GM19351 (cell line): ENCODE measurements at regions not wholly inside any gene's neighbourhood (a gene's known extent, or its start where the extent isn't known, plus 50 kb on each side); places are given as distances from the start of the nearest gene placed in this dataset.

ENCODE experiments used
- ATAC-seq: cut with Tn5 transposase; IDR thresholded peaks from one replicate; pipeline ENCODE4 v1.9.1; 2021; ENCODE audit warnings: mild to moderate bottlenecking, moderate library complexity; ENCODE audit not compliant: unreplicated experiment

- ATAC-seq = no peak
These were observed 76.9 kb upstream of the NABP1 start for GRCh38 chr2:191601060-191601459.

DNA sequence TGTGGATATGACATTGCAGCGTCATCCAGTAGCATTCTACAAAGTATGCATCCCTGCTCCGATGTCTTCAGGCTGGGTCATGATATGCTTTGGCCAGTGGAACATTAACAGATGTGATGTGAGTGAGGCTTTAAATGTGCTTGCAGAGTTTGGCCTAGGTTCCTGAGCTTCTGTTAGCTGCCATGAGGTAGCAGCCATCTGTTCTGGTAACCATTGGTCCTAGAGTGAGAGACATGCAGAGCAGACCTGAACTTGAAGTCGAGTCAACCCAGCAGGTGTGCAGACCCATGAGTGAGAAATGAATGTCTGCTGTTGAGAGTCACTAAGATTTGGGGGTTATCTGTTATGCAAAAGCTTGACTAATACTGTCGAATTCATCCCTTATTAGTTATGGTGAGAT lies 73.8 kb upstream of the NABP1 start:
- ATAC-seq = no peak

- no peak for ATAC-seq
These were observed 70.8 kb upstream of the NABP1 start for GRCh38 chr2:191607096-191607495.

GRCh38 chr2:191610756-191611155 lies 67.2 kb upstream of the NABP1 start:
- ATAC-seq = no peak

DNA sequence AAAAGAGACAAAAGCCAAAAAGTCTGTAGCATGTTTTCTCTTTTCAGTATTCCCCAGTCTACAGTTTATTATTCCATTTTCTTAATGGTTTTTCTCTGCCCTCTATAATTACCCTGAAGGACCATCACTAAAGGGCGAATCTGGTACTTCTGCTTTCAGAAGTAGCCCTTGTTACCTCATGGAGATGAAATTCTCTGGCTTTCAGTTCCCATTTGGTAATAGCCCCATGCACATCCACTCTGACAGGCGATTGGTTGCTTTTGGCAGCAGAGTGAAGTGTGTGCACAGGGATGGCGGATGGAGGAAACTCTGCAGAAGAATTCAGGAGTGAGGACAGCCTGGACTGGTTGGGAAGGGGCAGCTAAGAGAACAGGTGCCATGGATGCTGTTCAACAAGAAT lies 66.3 kb upstream of the NABP1 start:
- ATAC-seq = peak; percentile 99

GRCh38 chr2:191612496-191612895 lies 65.4 kb upstream of the NABP1 start:
- ATAC-seq = no peak

DNA sequence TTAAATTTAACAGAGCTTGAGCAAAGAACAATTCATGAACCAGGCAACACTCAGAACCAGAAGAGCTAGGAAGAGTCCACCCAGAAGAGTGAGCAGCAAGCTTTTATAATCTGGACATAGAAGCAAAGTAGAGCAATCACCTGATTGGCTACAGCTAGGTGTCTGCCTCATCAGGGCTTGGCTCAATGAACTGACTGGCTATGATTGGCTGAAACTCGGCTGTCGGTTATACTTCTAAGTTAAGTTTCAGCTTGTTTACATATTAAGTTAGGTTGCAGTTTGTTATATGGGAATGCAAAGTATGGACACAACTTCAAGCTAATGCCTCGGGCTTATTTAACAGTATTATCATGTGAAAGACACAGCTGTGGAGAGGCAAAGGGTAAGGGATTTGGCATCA lies 63.2 kb upstream of the NABP1 start:
- ATAC-seq = no peak

DNA sequence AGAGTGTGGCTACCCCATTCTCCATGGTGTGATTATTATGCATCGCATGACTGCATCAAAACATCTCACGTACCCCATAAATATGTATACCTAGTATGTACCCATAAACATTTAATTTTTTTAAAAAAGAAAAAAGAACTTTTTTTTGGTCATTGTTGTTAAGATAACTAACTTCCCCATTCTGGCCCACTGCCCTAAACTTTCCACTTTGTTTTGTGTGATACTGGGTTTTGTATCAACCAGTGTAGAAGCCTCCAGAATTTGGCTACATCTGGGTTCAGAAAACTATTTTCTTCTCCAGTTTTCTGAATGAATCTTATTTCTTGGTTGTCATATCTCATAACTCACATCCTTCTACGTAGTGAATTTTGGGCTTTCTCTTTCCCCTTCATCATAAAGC lies 62.3 kb upstream of the NABP1 start:
- no peak for ATAC-seq

DNA sequence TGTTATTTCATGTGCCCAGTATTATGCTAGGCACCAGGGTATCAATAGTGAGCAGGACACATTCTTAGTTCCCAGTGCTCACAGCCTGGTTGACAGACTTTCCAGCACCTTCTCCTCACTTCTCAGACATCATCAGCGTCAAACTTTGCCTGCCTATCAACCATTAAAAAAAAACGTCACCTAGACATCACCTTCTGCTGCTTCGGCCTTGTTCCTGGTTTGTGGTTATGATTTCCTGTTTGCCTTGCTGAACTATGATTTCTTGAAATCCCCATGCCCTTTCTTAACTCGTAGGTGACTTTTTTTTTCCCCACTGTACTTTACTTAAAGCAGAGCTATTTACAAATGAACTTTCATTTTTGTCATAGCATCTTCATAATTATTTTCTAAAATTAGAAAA lies 60.4 kb upstream of the NABP1 start:
- peak; percentile 88 for ATAC-seq

DNA sequence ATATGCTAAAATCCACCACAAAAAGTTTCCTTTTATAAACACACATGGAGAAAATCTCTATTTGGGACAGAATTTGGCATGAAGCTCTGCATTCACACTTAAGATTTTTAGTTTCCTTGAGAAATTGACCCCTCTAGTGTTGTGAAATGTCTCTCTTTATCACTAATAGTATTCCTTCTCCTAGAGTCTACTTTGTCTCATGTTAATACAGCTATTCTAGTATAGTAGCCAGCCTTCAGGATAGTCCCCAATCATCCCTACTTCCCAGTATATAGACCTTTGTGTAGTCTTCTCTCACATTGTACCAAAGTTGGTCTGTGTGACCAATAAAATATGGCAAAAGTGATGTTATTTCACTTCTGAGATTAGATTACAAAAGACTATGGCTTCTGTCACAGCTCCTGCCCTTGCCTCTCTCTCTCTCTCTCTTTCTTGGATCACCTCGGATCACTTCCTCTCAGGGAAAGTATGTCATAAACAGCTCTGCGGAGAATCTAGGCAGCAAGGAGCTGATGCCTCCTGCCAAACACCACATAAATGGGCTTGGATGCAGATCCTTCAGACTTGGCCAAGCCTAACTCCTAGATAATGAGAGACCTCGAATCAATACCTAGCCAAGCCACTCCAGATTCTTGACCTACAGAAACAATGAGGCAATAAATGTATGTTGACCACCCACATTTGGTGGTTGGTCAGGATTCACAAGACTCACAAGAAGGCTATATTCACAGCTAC lies 59.7 kb upstream of the NABP1 start:
- peak; percentile 13 for ATAC-seq

DNA sequence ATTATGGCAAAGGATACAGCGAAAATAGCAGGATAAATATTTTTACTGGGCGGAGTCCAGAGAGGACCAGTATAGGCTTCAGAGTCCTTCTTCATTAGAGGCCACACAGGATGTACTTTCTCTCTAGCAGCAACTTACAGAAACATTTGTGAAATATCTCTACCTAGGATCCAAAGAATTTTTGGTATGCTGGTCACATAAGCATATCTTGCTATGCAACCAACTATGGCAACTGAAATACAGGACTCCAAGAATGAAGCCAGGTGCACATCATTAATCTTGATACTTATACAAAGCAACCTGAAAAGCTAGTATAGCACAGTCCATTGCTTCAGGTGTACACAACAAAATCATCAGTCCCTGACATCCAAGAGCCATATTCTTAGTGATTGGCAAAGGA lies 59.1 kb upstream of the NABP1 start:
- ATAC-seq = no peak

DNA sequence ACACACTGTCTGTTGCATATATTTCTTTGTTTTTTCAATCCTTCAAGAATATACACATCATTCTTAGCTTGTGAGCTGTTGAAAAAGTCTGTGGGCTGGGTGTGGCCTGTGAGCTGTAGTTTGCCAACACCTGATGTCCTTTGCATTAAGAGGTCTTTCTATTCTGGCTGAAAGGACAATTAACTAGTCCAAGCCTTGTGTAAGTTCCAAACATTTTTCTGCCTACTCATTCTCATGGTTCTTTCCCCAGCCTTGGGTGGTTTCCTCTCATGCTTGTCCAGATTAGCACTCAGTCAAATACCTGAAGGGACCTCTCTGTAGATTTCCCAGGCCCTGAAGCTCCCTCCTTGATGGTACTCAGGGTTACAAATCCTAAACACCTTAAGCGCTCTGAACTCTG lies 57.8 kb upstream of the NABP1 start:
- no peak for ATAC-seq

DNA sequence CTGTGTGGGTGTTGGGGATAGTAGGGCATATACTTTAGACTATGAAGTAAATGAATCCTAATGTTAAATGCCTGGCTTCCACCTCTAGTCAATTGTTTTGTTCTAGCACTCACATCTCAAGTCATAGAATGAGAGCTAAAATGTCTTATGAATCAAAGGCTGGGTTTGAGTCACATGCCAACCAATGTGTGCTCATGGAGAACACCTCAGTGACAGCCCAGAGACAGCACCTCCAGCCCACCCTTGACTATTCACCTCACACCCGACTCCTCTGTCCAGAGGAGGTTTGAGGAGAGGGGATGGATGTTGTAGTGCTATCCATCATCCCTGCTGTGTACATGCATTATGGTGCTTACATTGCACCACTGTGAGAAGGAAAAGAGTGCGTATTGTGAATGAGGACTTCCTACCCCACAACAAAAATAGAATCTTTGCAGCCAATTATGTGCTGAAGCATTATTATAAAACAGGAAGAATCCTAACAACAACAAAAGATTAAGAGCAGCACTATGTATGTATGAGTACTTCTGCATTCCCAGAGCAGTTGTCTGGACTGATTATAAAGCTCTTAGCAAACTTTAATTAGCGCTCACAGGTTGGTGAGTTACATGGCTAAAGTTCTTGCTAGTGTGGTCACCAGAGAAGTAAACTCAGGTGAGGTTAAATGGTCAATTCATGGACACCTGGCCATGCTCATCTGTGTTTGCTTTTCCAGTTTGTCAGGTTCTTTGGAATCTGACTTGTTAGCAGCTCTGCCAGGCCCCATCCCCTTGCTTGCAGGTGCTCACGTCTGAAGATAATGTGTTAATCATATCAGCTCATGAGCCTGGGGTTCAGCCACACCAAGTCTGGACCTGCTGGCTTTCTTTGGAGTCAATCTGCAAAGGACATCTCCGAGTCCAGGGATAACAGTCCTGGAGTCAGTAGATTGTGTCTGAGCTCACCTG lies 55.3 kb upstream of the NABP1 start:
- no peak for ATAC-seq

DNA sequence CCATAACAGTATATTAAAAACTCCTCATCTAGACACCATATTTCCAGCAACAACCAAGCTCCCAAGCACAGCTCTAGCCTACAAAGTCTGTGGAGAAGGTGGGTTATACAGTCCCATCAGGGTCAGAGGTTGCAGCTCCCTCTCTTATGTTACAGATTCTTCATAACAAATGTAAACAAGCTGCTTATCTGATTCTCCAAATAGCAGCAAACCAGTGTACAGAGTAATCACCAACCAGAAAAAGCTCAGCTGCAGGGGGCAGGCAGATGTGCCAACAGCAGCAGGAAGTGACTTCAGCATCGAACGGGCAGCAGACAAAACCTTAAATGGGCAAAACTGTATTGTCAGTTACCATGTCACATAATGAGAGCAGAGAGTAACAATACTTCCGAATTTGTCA lies 52.9 kb upstream of the NABP1 start:
- peak; percentile 73 for ATAC-seq

GRCh38 chr2:191625446-191625845 lies 52.5 kb upstream of the NABP1 start:
- no peak for ATAC-seq

GRCh38 chr2:191626497-191627151 lies 51.3 kb upstream of the NABP1 start:
- no peak for ATAC-seq

GRCh38 chr2:191627518-191627917 lies 50.4 kb upstream of the NABP1 start:
- no peak for ATAC-seq
